Kidney glomerular epithelial cell (primary cell): ENCODE measurements at regions not wholly inside any gene's neighbourhood (a gene's known extent, or its start where the extent isn't known, plus 50 kb on each side); places are given as distances from the start of the nearest gene placed in this dataset.

Experiments used
- DNase-seq: peaks from one replicate; lab custom pipeline; 2025; lab: John Stamatoyannopoulos, UW

DNA sequence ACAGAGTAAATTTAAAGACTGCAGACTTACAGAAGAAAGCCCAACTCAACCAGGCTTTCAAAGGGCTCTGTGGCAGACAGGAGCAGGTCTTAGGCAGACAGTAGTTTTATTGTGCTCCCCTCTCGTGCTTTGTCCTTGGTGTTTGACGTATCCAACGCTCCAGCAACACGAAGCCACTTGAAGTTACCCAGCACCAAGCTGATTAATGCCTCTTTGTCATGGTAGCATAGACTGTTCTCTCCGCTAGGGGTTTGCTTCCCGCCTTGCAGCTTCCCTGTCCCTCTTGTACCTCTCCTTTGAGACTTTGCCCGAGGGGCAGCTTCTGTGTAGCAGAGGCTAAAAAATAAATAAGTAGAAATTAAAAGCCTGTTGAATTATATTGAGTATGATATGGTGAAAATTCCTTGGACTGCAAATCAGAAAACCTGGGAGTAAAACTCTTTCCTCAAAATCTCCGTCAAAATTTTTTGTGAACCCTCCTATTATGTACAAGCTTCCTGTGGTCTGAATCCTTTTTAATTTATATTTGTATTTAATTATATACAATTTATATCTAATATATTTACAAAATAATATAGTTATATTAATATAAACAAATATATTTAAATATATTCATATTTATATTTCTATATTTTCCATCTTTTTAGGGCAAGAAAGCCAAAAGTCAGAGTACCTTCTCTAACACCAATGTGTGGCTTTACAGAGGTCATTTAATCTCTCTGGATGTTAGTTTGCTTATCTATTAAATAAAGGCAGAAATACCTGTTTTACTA is 405.4 kb downstream of the DMAC1 start:
- no peak for DNase-seq

GRCh38 chr9:7392148-7392547 is 407.4 kb downstream of the DMAC1 start:
- DNase-seq: peak; percentile 21

DNA sequence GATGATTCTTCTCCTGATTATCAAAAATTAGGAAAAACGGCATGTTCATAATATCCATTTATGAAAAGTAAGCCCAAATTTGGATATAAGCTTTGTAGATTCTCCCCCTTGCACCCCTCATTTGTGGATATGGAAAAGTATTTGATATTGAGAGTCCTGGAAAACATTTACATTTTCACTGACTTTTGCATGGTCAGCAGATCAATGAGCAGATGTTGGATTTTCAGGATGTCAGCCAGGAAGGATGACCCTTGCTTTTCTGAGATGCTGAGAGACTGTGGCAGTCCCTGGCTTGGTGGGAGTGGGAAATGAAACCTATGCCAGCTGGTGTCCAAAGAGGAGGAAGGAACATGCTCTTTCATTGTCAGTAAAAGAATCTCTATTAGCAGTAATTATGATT is 410.8 kb downstream of the DMAC1 start:
- DNase-seq: no peak

- DNase-seq: no peak
Observed at GRCh38 chr9:7387840-7388239, 411.7 kb downstream of the DMAC1 start.

- no peak for DNase-seq
Observed at GRCh38 chr9:7382304-7382703, 417.3 kb downstream of the DMAC1 start.

DNA sequence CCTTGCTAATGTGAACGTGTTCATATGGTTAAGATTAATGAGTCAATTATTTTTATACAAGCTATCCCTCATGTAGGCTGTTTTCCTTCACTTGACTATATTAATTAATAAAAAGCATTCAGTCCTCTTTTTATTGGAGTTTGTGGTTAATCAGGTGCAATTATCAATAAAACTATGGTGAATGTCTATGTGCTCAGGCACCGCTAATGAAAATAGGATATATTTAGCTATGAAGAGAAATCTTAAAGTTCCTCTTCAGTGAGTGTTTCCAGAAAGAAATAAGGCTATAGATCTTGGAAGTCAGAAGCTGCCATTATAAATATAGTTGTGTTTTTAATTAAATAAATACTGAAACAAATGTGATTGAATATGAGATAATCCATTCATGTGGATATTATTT is 422.1 kb downstream of the DMAC1 start:
- no peak for DNase-seq

- DNase-seq: no peak
Observed at GRCh38 chr9:7376833-7377232, 422.7 kb downstream of the DMAC1 start.

DNA sequence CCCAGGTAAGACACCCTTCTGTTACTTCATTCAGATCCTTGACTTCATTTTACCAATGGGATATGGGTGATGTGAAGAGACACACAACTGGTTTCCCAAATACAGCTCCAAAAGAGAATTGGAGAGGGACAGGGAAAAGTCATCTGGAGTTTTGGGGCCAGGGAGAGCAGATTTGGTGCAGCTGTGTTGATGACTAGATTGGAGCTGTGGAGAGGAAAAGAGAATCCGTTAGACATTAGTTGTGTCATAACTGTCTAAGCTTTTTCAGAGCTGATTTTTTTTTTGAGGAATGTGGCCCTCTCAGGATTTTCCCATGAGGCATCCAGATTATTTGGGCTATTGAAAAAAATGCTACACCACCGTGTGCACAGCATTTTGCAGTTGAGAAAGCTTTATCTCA is 423.4 kb downstream of the DMAC1 start:
- DNase-seq: no peak

- DNase-seq: no peak
Observed at GRCh38 chr9:7375013-7375511, 424.5 kb downstream of the DMAC1 start.

DNA sequence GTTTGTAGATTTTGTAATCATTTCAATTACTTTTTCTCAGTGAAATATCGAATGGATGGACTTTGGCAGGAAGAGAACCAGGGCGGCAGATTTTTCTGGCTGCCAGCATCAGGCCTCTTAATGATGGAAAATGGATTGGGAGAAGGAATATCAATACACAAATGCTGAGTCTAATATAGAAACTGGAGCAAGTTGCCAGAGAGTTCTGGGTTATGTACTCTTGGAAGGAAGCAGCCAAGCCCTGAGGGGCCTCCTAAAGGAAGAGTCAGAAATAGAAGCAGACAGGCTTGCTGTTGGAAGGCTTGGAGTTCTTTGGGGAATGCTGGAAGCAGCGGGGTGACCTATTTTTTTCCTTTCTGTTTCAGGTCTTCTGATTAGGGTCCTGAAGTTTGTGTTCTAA is 428.6 kb downstream of the DMAC1 start:
- DNase-seq: no peak

- no peak for DNase-seq
Observed at GRCh38 chr9:7370381-7370780, 429.2 kb downstream of the DMAC1 start.

DNA sequence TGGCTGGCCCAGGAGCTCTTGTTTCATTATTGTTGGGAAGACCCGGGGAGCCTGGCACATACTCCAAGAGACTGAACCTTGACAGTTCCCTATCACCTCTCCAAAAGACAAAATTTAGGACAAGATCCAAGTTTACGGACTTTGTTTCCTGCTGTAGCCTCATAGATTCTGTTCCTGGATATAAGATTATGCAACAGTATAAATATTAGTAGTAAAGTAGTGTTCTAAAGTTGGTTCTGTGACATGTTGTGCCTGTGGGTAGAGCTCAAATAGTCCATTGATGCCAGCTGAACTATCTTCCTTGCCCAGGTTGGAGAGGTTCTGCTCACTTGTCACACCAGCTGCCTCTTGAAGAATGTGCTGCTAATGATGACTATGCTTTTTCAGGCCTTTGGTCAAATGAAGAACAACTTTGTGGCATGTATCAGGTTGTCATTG is 430.2 kb downstream of the DMAC1 start:
- DNase-seq: no peak

GRCh38 chr9:7368410-7369292 is 430.9 kb downstream of the DMAC1 start:
- no peak for DNase-seq

- DNase-seq: no peak
Observed at GRCh38 chr9:7367726-7368125, 431.9 kb downstream of the DMAC1 start.

- DNase-seq: no peak
Observed at GRCh38 chr9:7366121-7366520, 433.5 kb downstream of the DMAC1 start.

DNA sequence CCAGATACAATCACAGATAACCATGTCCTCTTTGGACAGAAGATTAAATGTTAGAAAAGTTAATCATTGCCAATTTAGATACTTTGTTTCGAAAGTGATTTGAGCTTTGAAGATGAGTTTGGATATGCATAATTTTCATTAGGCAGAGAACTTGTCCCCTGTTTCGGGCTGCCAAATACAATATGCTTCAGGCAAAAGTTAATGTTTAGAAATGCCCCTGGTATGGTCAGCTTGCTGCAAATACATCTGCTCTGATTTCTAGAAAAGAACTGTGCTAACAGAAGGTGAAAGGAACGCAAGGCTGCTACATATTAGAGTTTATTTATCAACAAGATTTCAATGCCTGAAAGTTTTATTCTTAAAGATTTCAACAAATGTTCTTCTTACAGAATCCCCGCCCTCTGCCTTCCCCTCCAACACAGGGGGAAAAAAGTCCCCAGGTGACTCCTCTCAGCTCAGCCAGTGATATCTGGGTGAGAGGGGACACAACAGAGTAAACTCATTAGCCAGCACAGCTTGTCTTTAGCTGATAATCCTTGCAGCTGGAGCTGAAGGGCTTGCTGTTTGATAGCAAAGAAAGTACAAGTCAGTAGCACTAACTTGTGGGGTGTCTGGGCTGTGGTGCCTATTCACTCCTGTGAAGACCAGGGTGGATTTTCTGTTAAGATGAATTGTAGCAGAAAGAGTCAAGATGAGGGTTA is 435.7 kb downstream of the DMAC1 start:
- no peak for DNase-seq

DNA sequence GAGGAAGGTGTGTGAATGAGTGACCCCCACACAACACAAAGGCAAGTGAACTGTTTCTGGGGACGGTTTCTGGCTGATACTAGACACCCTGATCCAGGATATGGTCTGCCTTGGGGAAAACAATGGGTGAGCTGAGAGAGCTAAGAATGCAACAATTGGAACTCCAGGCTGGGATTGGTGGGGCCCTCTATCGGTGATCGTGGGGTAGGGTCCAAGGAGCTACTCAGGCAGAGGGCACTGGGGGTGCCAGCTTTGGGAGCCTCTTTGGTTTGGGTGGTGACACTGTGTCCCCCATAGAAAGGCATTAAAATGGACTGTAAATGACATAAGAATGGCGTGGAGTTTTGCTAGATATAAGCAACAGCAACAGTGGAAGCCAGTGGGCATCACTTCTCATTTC is 439.1 kb downstream of the DMAC1 start:
- DNase-seq: no peak

DNA sequence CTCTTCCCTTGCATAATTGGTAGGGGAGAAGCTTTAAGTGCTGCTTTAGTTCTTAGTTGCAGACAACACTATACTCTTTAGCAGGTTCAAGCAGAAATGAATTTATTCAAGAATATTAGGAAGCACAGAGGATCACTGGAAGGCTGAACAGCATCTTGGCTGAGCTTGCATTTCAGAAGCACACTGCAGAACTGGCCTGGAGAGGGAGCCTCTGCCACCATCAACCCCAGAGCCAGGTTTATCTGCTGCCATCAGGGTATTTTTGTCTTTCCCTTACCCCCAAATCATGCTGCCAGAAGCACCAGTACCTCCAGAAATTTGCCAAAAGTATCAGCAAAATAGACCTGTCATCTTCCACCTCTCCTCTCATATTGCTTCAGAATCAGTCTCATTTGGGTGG is 440.7 kb downstream of the DMAC1 start:
- no peak for DNase-seq

- DNase-seq: no peak
Observed at GRCh38 chr9:7354704-7355103, 444.9 kb downstream of the DMAC1 start.

GRCh38 chr9:7348692-7349091 is 450.9 kb downstream of the DMAC1 start:
- no peak for DNase-seq

DNA sequence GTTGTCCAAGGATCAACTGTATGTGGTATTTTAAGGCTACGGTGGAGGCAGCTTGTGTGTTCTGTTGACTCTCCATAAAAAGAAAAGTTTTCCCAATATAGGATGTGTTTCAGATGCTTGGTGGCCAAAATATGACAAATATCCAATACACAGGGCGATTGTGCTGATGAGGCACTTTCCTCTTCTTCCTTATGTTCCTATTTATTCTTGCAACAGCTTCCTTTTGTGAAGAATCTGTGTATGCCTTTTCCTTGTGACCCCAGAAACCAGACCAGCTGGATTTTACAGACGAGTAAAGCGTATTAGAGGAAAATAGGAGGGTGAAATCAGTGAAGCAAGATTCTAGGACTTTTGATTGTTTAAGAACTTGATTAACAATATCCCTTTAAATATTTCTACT is 452.0 kb downstream of the DMAC1 start:
- DNase-seq: no peak

DNA sequence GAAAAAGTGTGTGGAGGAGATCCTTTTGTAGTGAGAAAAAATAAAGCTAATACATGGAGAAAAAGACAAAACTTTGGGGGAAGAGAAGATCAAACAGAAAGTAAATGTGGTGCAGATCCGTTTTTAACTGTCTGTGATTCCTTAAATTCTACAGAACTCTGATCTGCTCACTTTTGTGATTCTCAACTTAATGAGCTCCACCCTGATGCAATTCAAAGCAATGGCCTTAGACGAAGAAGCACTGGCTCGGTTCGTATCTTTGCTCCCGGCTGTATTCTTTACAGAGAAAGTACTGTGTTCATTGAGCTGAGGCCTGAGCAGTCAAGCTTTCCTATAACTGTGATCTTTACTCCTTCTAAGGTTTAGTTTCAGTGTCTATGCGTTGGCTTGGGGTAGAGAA is 453.4 kb downstream of the DMAC1 start:
- no peak for DNase-seq

GRCh38 chr9:7342736-7343135 is 456.8 kb downstream of the DMAC1 start:
- no peak for DNase-seq
